Smooth muscle cell (in vitro differentiated cells): ENCODE measurements at regions not wholly inside any gene's neighbourhood (a gene's known extent, or its start where the extent isn't known, plus 50 kb on each side); places are given as distances from the start of the nearest gene placed in this dataset.

Source experiments
- DNase-seq: peaks from one replicate; lab custom pipeline; 2025; ENCODE audit not compliant: unreplicated experiment; lab: John Stamatoyannopoulos, UW
- H2AFZ ChIP-seq: fragments of 200-600 bp; sonication (generic); 2 replicates; pipeline ENCODE4 v1.6.0; 2016; ENCODE audit warnings: antibody characterized with exemption, low read depth, mild to moderate bottlenecking
- H3F3A ChIP-seq: fragments of 200-600 bp; sonication (generic); 2 replicates; pipeline ENCODE4 v1.6.0; 2017; ENCODE audit warnings: antibody characterized with exemption, low read depth
- H3K27ac ChIP-seq: fragments of 200-600 bp; sonication (generic); 2 replicates; pipeline ENCODE4 v1.5.1; 2016; ENCODE audit warnings: low read depth, mild to moderate bottlenecking
- H3K27me3 ChIP-seq: fragments of 200-600 bp; sonication (generic); 2 replicates; pipeline ENCODE4 v1.6.1; 2016; ENCODE audit warnings: low read depth, mild to moderate bottlenecking
- H3K36me3 ChIP-seq: fragments of 200-600 bp; sonication (generic); 2 replicates; pipeline ENCODE4 v1.5.1; 2016; ENCODE audit warnings: low read depth
- H3K4me1 ChIP-seq: fragments of 200-600 bp; sonication (generic); 2 replicates; pipeline ENCODE4 v1.5.1; 2016; ENCODE audit warnings: low read depth
- H3K4me2 ChIP-seq: fragments of 200-600 bp; sonication (generic); 2 replicates; pipeline ENCODE4 v1.6.0; 2016; ENCODE audit warnings: mild to moderate bottlenecking
- H3K4me3 ChIP-seq: fragments of 200-600 bp; sonication (generic); 2 replicates; pipeline ENCODE4 v1.5.1; 2016; ENCODE audit warnings: mild to moderate bottlenecking
- H3K79me2 ChIP-seq: fragments of 200-600 bp; sonication (generic); 2 replicates; pipeline ENCODE4 v1.6.0; 2016; ENCODE audit warnings: low read depth, mild to moderate bottlenecking
- H3K9ac ChIP-seq: fragments of 200-600 bp; sonication (generic); 2 replicates; pipeline ENCODE4 v1.6.0; 2016; ENCODE audit warnings: low read depth
- H3K9me3 ChIP-seq: fragments of 200-600 bp; sonication (generic); replicated peaks from 2 replicates; pipeline ENCODE4 v1.5.1; 2016; ENCODE audit warnings: low read depth
- H4K20me1 ChIP-seq: fragments of 200-600 bp; sonication (generic); 2 replicates; pipeline ENCODE4 v1.6.0; 2016; ENCODE audit warnings: low read depth
- WGBS: methylation state at CpG from one replicate; pipeline ENCODE4 v1.1.7; 2016; ENCODE audit warnings: low lambda C conversion rate; 5-methylcytosine and 5-hydroxymethylcytosine counted together
- TF ChIP-seq, protein P1 (sequence below): fragments of 200-600 bp; sonication (generic); IDR thresholded peaks from 2 replicates; pipeline ENCODE4 v1.5.1; 2017; ENCODE audit warnings: borderline replicate concordance, mild to moderate bottlenecking, antibody characterized with exemption; ENCODE audit not compliant: insufficient read depth, poor library complexity, severe bottlenecking

DNA sequence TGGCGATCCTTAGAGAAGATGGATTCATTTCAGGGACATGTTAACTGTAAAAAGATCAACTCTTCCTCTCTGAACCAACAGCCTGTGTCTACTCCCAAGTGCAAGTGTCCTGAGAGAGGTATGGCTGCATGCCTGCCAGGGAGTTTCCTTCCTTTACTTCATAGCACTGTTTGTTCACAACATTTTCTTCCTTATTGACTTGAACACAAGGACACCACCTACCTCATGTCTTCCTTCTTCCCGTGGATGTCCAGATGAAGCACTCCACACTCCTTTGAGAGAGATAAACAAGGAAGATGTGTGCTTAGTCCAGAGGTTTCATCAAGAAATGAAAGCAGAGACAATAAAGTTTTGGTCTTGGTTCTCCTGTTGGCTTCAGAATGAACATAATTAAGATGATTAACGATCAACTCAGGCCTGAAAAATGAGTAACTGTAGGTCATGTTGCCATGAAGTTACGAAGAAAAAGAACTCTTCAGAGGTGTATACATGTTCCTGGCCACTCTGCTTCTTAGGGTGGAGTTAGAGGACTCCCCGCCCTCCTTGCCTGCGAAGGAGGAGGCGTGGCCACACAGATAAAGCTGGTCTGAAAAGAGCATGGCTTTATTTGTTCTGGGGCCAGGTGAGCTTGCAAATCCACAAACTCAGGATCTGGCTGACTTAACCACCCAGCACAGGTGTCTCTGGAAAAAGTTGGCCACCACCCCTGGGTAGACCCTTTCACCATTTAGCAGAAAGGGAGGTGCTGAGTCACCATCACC lies 155.0 kb upstream of the KCTD1 start:
- WGBS: 92% methylated on average over 7 of the region's 7 CpGs
- Histone ChIP-seq H3K27ac (no peak overlapping the region), H3F3A (no peaks in the 10 kb centered on the region), H3K4me2 (no peak overlapping the region), H4K20me1 (no peaks in the 10 kb centered on the region), H3K9ac (no peak overlapping the region), H3K36me3 (no peaks in the 10 kb centered on the region), H3K9me3 (no peaks in the 10 kb centered on the region), H2AFZ (no peak overlapping the region), H3K27me3 (peaks cover 6% of the 10 kb centered on the region), H3K4me1 (no peaks in the 10 kb centered on the region), H3K79me2 (no peaks in the 10 kb centered on the region), H3K4me3 (no peak overlapping the region)
- no peak for DNase-seq
- TF ChIP-seq, protein P1, sequence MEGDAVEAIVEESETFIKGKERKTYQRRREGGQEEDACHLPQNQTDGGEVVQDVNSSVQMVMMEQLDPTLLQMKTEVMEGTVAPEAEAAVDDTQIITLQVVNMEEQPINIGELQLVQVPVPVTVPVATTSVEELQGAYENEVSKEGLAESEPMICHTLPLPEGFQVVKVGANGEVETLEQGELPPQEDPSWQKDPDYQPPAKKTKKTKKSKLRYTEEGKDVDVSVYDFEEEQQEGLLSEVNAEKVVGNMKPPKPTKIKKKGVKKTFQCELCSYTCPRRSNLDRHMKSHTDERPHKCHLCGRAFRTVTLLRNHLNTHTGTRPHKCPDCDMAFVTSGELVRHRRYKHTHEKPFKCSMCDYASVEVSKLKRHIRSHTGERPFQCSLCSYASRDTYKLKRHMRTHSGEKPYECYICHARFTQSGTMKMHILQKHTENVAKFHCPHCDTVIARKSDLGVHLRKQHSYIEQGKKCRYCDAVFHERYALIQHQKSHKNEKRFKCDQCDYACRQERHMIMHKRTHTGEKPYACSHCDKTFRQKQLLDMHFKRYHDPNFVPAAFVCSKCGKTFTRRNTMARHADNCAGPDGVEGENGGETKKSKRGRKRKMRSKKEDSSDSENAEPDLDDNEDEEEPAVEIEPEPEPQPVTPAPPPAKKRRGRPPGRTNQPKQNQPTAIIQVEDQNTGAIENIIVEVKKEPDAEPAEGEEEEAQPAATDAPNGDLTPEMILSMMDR: no peak

DNA sequence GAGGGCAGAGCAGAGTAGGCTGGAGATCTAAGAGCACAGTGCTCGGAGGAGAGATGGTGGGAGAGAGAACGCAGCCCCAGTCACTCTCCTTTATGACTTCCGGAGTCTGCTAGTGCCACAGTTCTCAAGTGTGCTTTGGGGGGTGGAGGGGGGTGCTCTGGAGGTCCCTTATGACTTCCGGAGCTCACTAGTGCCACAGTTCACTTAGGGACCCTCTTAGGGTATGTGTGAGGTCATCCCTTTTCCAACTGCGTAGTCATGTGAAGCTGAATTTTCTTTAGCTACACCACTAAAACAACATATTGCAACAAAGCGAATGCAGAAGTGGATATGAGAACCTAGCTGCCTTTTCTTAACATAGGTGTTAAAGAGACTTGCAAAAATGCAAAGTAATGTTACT lies 153.7 kb upstream of the KCTD1 start:
- 85% methylated on average over 6 of the region's 6 CpGs for WGBS
- no peak overlapping the region for H3K4me3 ChIP-seq
- H3K36me3 ChIP-seq: no peaks in the 10 kb centered on the region
- no peak overlapping the region for H3K9ac ChIP-seq
- H3F3A ChIP-seq: no peaks in the 10 kb centered on the region
- H3K27me3 ChIP-seq: peaks cover 1% of the 10 kb centered on the region
- TF ChIP-seq, protein P1: no peak
- H3K4me1 ChIP-seq: no peaks in the 10 kb centered on the region
- no peak for DNase-seq
- no peak overlapping the region for H2AFZ ChIP-seq
- no peaks in the 10 kb centered on the region for H4K20me1 ChIP-seq
- H3K9me3 ChIP-seq: no peaks in the 10 kb centered on the region
- no peak overlapping the region for H3K27ac ChIP-seq
- no peak overlapping the region for H3K4me2 ChIP-seq
- no peaks in the 10 kb centered on the region for H3K79me2 ChIP-seq

DNA sequence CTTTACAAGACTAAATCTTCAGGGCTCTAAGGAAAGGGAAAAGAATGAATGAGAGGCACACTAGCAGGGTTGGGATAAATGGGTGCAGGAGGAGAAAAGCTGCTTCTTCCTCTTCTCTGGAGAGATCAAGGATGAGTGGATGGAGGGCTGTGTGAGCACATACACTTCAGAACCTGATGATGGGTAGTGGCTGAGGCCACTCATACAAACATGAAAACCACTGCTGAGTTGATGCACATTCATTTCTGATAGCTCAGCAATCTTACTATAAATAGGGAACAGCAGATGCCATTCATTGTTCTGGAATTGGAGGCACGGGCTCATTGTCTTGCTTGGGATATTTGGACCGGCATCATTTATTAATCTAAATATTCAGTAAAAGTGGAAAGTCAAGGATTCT lies 152.4 kb upstream of the KCTD1 start:
- H3K9me3 ChIP-seq: no peaks in the 10 kb centered on the region
- no peaks in the 10 kb centered on the region for H3K27me3 ChIP-seq
- WGBS: 82% methylated on average over 2 of the region's 2 CpGs
- no peaks in the 10 kb centered on the region for H3F3A ChIP-seq
- H3K4me3 ChIP-seq: no peak overlapping the region
- no peak overlapping the region for H3K9ac ChIP-seq
- no peaks in the 10 kb centered on the region for H3K36me3 ChIP-seq
- no peak for DNase-seq
- TF ChIP-seq, protein P1: no peak
- H3K4me1 ChIP-seq: no peaks in the 10 kb centered on the region
- no peak overlapping the region for H3K4me2 ChIP-seq
- H4K20me1 ChIP-seq: no peaks in the 10 kb centered on the region
- H3K27ac ChIP-seq: no peak overlapping the region
- H2AFZ ChIP-seq: no peak overlapping the region
- no peaks in the 10 kb centered on the region for H3K79me2 ChIP-seq

GRCh38 chr18:26700201-26700600 lies 151.8 kb upstream of the KCTD1 start:
- Histone ChIP-seq H3K36me3 (no peaks in the 10 kb centered on the region), H4K20me1 (no peaks in the 10 kb centered on the region), H2AFZ (no peak overlapping the region), H3K9ac (no peak overlapping the region), H3K27me3 (no peaks in the 10 kb centered on the region), H3F3A (no peaks in the 10 kb centered on the region), H3K4me2 (no peak overlapping the region), H3K27ac (no peak overlapping the region), H3K79me2 (no peaks in the 10 kb centered on the region), H3K4me3 (no peak overlapping the region), H3K9me3 (no peaks in the 10 kb centered on the region), H3K4me1 (no peaks in the 10 kb centered on the region)
- TF ChIP-seq, protein P1: no peak
- DNase-seq: no peak
